IPS-18c (cell line): ENCODE measurements at regions not wholly inside any gene's neighbourhood (a gene's known extent, or its start where the extent isn't known, plus 50 kb on each side); places are given as distances from the start of the nearest gene placed in this dataset.
"Not testable (repeated sequence)": the region's sequence is repeated elsewhere in the genome, so short reads cannot be mapped to it uniquely, and the experiment has no call there.

ENCODE experiments used
- H3K4me3 ChIP-seq: 2 replicates; pipeline ENCODE4 v1.7.0; 2013; ENCODE audit warnings: low read depth, mild to moderate bottlenecking, low read length, moderate library complexity; ENCODE audit not compliant: insufficient read depth
- H3K9me3 ChIP-seq: one replicate; pipeline ENCODE4 v1.6.1; 2013; ENCODE audit warnings: mild to moderate bottlenecking, low read length, moderate library complexity; ENCODE audit not compliant: control insufficient read depth, insufficient read depth

GRCh38 chrX:66756717-66757116 lies 117.8 kb upstream of the EDA2R start:
- Histone ChIP-seq H3K4me3 (no peak overlapping the region; the same call in 1 of the 2 replicates), H3K9me3 (no peaks in the 10 kb centered on the region)

GRCh38 chrX:66751136-66751782 lies 112.4 kb upstream of the EDA2R start:
- Histone ChIP-seq H3K9me3 (peaks cover 3% of the 10 kb centered on the region), H3K4me3 (no peak overlapping the region)

GRCh38 chrX:66744519-66744918 lies 105.6 kb upstream of the EDA2R start:
- not testable (repeated sequence) for H3K9me3 ChIP-seq, H3K4me3 ChIP-seq

GRCh38 chrX:66731398-66731797 lies 92.5 kb upstream of the EDA2R start:
- H3K4me3 ChIP-seq, result no peak overlapping the region
- H3K9me3 ChIP-seq, result peaks cover 4% of the 10 kb centered on the region

GRCh38 chrX:66728818-66729271 lies 90.0 kb upstream of the EDA2R start:
- Histone ChIP-seq H3K4me3 (peak overlapping the region; percentile 67), H3K9me3 (peaks cover 4% of the 10 kb centered on the region)

- no peak overlapping the region for H3K4me3 ChIP-seq
- no peaks in the 10 kb centered on the region for H3K9me3 ChIP-seq
Measured at GRCh38 chrX:66717926-66718325, 79.0 kb upstream of the EDA2R start.

- peaks cover 7% of the 10 kb centered on the region for H3K9me3 ChIP-seq
- H3K4me3 ChIP-seq, result no peak overlapping the region
Measured at GRCh38 chrX:66698273-66699204, 59.7 kb upstream of the EDA2R start.

- H3K9me3 ChIP-seq, H3K4me3 ChIP-seq: not testable (repeated sequence)
Measured at GRCh38 chrX:66692512-66692911, 53.6 kb upstream of the EDA2R start.
